Astrocyte of the cerebellum (primary cell): ENCODE measurements at regions not wholly inside any gene's neighbourhood (a gene's known extent, or its start where the extent isn't known, plus 50 kb on each side); places are given as distances from the start of the nearest gene placed in this dataset.

Experiments used
- DNase-seq: peaks from one replicate; pipeline ENCODE4 v3.0.0-alpha.2; 2011; ENCODE audit warnings: low read depth
- H3K4me3 ChIP-seq: 2 replicates; pipeline ENCODE4 v1.5.1; 2011; ENCODE audit warnings: mild to moderate bottlenecking, low read depth, low read length, moderate library complexity
- CTCF ChIP-seq: IDR thresholded peaks from 2 replicates; pipeline ENCODE4 v1.5.1; 2012; ENCODE audit warnings: low read length, low read depth, moderate library complexity, mild to moderate bottlenecking; ENCODE audit errors: missing control alignments
- in situ Hi-C: cut with HindIII; loops from 2 replicates; pipeline ENCODE4 v1.10.0; 2017; ENCODE audit warnings: low sequenced_read_pairs

- TF ChIP-seq CTCF = no peak
- DNase-seq = no peak
- in situ Hi-C loops = no loop called here
- no peak overlapping the region for H3K4me3 ChIP-seq
These were observed 54.5 kb upstream of the PSD2 start for GRCh38 chr5:139740992-139741672.

GRCh38 chr5:139741823-139742172, 53.8 kb upstream of the PSD2 start:
- DNase-seq = no peak
- in situ Hi-C loops = no loop called here
- H3K4me3 ChIP-seq = no peak overlapping the region
- TF ChIP-seq CTCF = no peak

GRCh38 chr5:139742173-139742903, 53.3 kb upstream of the PSD2 start:
- no peak overlapping the region for H3K4me3 ChIP-seq
- no peak for DNase-seq
- no peak for TF ChIP-seq CTCF
- in situ Hi-C loops = no loop called here

- DNase-seq = no peak
- no peak overlapping the region for H3K4me3 ChIP-seq
- in situ Hi-C loops = no loop called here
- no peak for TF ChIP-seq CTCF
These were observed 52.4 kb upstream of the PSD2 start for GRCh38 chr5:139743001-139743771.

- DNase-seq = no peak
- in situ Hi-C loops = no loop called here
- TF ChIP-seq CTCF = no peak
- no peak overlapping the region for H3K4me3 ChIP-seq
These were observed 51.8 kb upstream of the PSD2 start for GRCh38 chr5:139743804-139744203.

GRCh38 chr5:139744471-139745131, 51.0 kb upstream of the PSD2 start:
- in situ Hi-C loops = loop anchor here (5.0 kb wide), 1 partner anchor 97 kb away; the partner anchor contains the start of gene CXXC5
- TF ChIP-seq CTCF = no peak
- H3K4me3 ChIP-seq = no peak overlapping the region
- no peak for DNase-seq
